Heart right ventricle (tissue), 16 donors: ENCODE measurements at regions not wholly inside any gene's neighbourhood (a gene's known extent, or its start where the extent isn't known, plus 50 kb on each side); places are given as distances from the start of the nearest gene placed in this dataset.
A peak's percentile ranks its signal among the peaks of the same experiment; 100 is the strongest.

Experiments
- ATAC-seq, 8 donors: fragments of 200-7000 bp; cut with Tn5 transposase; one replicate each; pipeline ENCODE4 v1.9.1; 2020; ENCODE audit warnings: mild to moderate bottlenecking in 8 of 8, moderate library complexity in 8 of 8, moderate number of reproducible peaks in 1 of 8
- DNase-seq, 2 donors: peaks; one replicate each; pipeline ENCODE4 v3.0.0-alpha.2; 2020
- H3K27ac ChIP-seq, 10 donors: fragments of 200-600 bp; sonication (generic) in 2 of 10; one replicate each; pipeline versions ENCODE4 v1.5.0 to v1.8.0; 2020 to 2022; ENCODE audit warnings: mild to moderate bottlenecking in 3 of 10
- H3K27me3 ChIP-seq, 7 donors: fragments of 200-600 bp; one replicate each; pipeline ENCODE4 v1.8.0; 2021 to 2022; ENCODE audit warnings: mild to moderate bottlenecking in 2 of 7
- H3K36me3 ChIP-seq, 9 donors: fragments of 200-600 bp; sonication (generic) in 1 of 9; one replicate each; pipeline versions ENCODE4 v1.5.0 to v1.8.0; 2020 to 2022; ENCODE audit warnings: mild to moderate bottlenecking in 2 of 9
- H3K4me1 ChIP-seq, 9 donors: fragments of 200-600 bp; sonication (generic) in 1 of 9; one replicate each; pipeline versions ENCODE4 v1.5.0 to v1.8.0; 2020 to 2022; ENCODE audit warnings: mild to moderate bottlenecking in 4 of 9
- H3K4me3 ChIP-seq, 10 donors: fragments of 200-600 bp; sonication (generic) in 2 of 10; one replicate each; pipeline versions ENCODE4 v1.5.0 to v1.8.0; 2020 to 2022; ENCODE audit warnings: mild to moderate bottlenecking in 7 of 10, moderate library complexity in 2 of 10
- H3K9me3 ChIP-seq, 11 donors: fragments of 200-600 bp in 10 of 11; sonication (generic) in 2 of 11; one replicate each; pipeline versions ENCODE4 v1.5.0 to v1.8.0; 2013 to 2022; ENCODE audit warnings: mild to moderate bottlenecking in 2 of 11, control low read depth in 1 of 11, moderate library complexity in 1 of 11
- CTCF ChIP-seq, 9 donors: fragments of 200-600 bp; sonication (generic) in 2 of 9; IDR thresholded peaks; one replicate each; pipeline versions ENCODE4 v1.5.0 to v1.8.0; 2021 to 2022; ENCODE audit warnings: antibody characterized with exemption in 9 of 9, mild to moderate bottlenecking in 5 of 9, moderate library complexity in 1 of 9
- WGBS, 2 donors: extraction: QIAGEN DNeasy Blood & Tissue Kit; methylation state at CpG; one replicate each; pipeline ENCODE4 v1.1.7; 2013; ENCODE audit warnings: inconsistent platforms in 1 of 2; 5-methylcytosine and 5-hydroxymethylcytosine counted together
- intact Hi-C, 10 donors: fragments of 100-400 bp; cut with DNase I; formaldehyde crosslinking; loops; one replicate each; pipeline versions ENCODE4 v1.11.1 to v1.14.2; 2022
- donor health status: Arrhythmogenic right ventricular cardiomyopathy.
- donor health status: ischemic (EF 13 %, LVEDD 7.1; RV severe dilation, severe dysfunction).
- donor health status: healthy with polysubstance abuse.
- donor health status: DM: no; HTN: yes; CAD: no.
- donor health status: DM: no; HTN: no; CAD: no.
- donor health status: ischemic (EF 25% LVEDD 6.9; RV normal size, moderate dysfunction).
- donor health status: ischemic (EF 25% LVEDD 5.7; RV mildly dilated, moderate dysfunction).
- donor health status: healthy.
- donor health status: DM: yes; HTN: yes; CAD: no.
- donor health status: Ischemic cardiomyopathy.
- donor health status: ischemic (EF 35%, LVEDD 5.7; RV mildly dilated, moderate dysfunction).
- donor health status: nonischemic (EF 11% LVEDD 7.7; RV severe dilation, severe dysfunction).
- donor health status: DM: yes; HTN: yes; CAD: no.
- donor health status: PGD.
- donor health status: ischemic (EF 29% LVEDD 5.4; RV normal size, mild dysfunction).
- donor health status: nonischemic (EF 23%, LVEDD 6.1; RV moderate dilation, normal function).

GRCh38 chr12:102301547-102301946, 103.9 kb upstream of the PMCH start:
- no peak for TF ChIP-seq CTCF (IDR thresholded peaks at IDR 0.05)
- Histone ChIP-seq H3K27ac (no peak overlapping the region), H3K4me3 (no peak overlapping the region), H3K4me1 (peaks cover 0 to 5% (median 0%) of the 10 kb centered on the region in 9 donors), H3K36me3 (no peaks in the 10 kb centered on the region), H3K27me3 (no peaks in the 10 kb centered on the region), H3K9me3 (peaks cover 0 to 39% (median 9%) of the 10 kb centered on the region in 11 donors)
- DNase-seq (no peak), ATAC-seq (no peak)
- intact Hi-C loops = no loop called here

- Histone ChIP-seq H3K27ac (no peak overlapping the region), H3K4me3 (no peak overlapping the region), H3K9me3 (peaks cover 0 to 39% (median 9%) of the 10 kb centered on the region in 11 donors), H3K27me3 (no peaks in the 10 kb centered on the region), H3K4me1 (peaks cover 0 to 5% (median 0%) of the 10 kb centered on the region in 9 donors), H3K36me3 (no peaks in the 10 kb centered on the region)
- intact Hi-C loops = no loop called here
- TF ChIP-seq CTCF (IDR thresholded peaks at IDR 0.05) = peak in 1 of 9 donors; percentile 37
- peak in 1 of 8 donors; percentile 20 for ATAC-seq
- DNase-seq = no peak
These were observed 103.3 kb upstream of the PMCH start for GRCh38 chr12:102300824-102301461.

- Histone ChIP-seq H3K27me3 (no peaks in the 10 kb centered on the region), H3K4me1 (no peaks in the 10 kb centered on the region), H3K9me3 (peaks cover 0 to 39% (median 9%) of the 10 kb centered on the region in 11 donors), H3K4me3 (no peak overlapping the region), H3K36me3 (no peaks in the 10 kb centered on the region), H3K27ac (no peak overlapping the region)
- intact Hi-C loops = no loop called here
- DNase-seq (no peak), ATAC-seq (no peak)
- 86 to 87% methylated on average over 1 of the region's 1 CpG for WGBS, 2 donors
- TF ChIP-seq CTCF (IDR thresholded peaks at IDR 0.05) = no peak
These were observed 102.1 kb upstream of the PMCH start for GRCh38 chr12:102299731-102300130.

GRCh38 chr12:102298022-102298421, 100.4 kb upstream of the PMCH start:
- Histone ChIP-seq H3K27ac (no peak overlapping the region), H3K36me3 (no peaks in the 10 kb centered on the region), H3K4me3 (no peak overlapping the region), H3K9me3 (peaks cover 0 to 32% (median 9%) of the 10 kb centered on the region in 11 donors), H3K27me3 (no peaks in the 10 kb centered on the region), H3K4me1 (no peaks in the 10 kb centered on the region)
- intact Hi-C loops = no loop called here
- WGBS, 2 donors = 69 to 79% methylated on average over 3 of the region's 3 CpGs
- ATAC-seq (no peak), DNase-seq (no peak)
- no peak for TF ChIP-seq CTCF (IDR thresholded peaks at IDR 0.05)
